ENCODE measurements at regions not wholly inside any gene's neighbourhood (a gene's known extent, or its start where the extent isn't known, plus 50 kb on each side); places are given as distances from the start of the nearest gene placed in this dataset.

- no peaks in the 10 kb centered on the region for H3K27me3 ChIP-seq (ENCODE audit: control insufficient read depth in 1 of 2, insufficient read depth in 2 of 2, low read length in 2 of 2)
- H3K4me1 ChIP-seq (ENCODE audit: insufficient read depth, low read length) = no peaks in the 10 kb centered on the region
- no peaks in the 10 kb centered on the region for H3K36me3 ChIP-seq (ENCODE audit: insufficient read depth, low read length)
- ATAC-seq (ENCODE audit: poor library complexity) (no peak), DNase-seq (no peak)
- no peak overlapping the region for H3K4me3 ChIP-seq (ENCODE audit: low read length)
- H3K4me1 Mint-ChIP-seq (ENCODE audit: low read depth) = no peaks in the 10 kb centered on the region
- intact Hi-C loops (cut with DNase I, micrococcal nuclease) = no loop called here
- CTCF ChIA-PET = no interaction called here
- H3K27ac ChIP-seq (ENCODE audit: low read depth in 1 of 2, low read length in 2 of 2) = no peak overlapping the region
- H3K4me3 Mint-ChIP-seq = no peak overlapping the region
- no peak for TF ChIP-seq CTCF (IDR thresholded peaks at IDR 0.05)
- no peaks in the 10 kb centered on the region for H3K9me3 Mint-ChIP-seq
- POLR2A ChIA-PET = no interaction called here
- no peak overlapping the region for H3K27ac Mint-ChIP-seq
- no peaks in the 10 kb centered on the region for H3K36me3 Mint-ChIP-seq (ENCODE audit: low read depth)
- H3K27me3 Mint-ChIP-seq = no peaks in the 10 kb centered on the region
- no peaks in the 10 kb centered on the region for H3K9me3 ChIP-seq (ENCODE audit: control insufficient read depth in 1 of 2, insufficient read depth in 1 of 2, low read length in 2 of 2)
These were observed 132.2 kb downstream of the PTGER3 start for GRCh38 chr1:70915258-70916033.

- no peaks in the 10 kb centered on the region for H3K9me3 ChIP-seq (ENCODE audit: control insufficient read depth in 1 of 2, insufficient read depth in 1 of 2, low read length in 2 of 2)
- no peak overlapping the region for H3K27ac ChIP-seq (ENCODE audit: low read depth in 1 of 2, low read length in 2 of 2)
- ChIA-PET POLR2A (no interaction called here), CTCF (no interaction called here)
- H3K36me3 ChIP-seq (ENCODE audit: insufficient read depth, low read length) = no peaks in the 10 kb centered on the region
- DNase-seq (no peak), ATAC-seq (ENCODE audit: poor library complexity) (no peak)
- intact Hi-C loops (cut with DNase I, micrococcal nuclease) = no loop called here
- no peak overlapping the region for H3K4me3 Mint-ChIP-seq
- no peak overlapping the region for H3K27ac Mint-ChIP-seq
- H3K4me1 ChIP-seq (ENCODE audit: insufficient read depth, low read length) = no peaks in the 10 kb centered on the region
- H3K4me3 ChIP-seq (ENCODE audit: low read length) = no peak overlapping the region
- no peaks in the 10 kb centered on the region for H3K4me1 Mint-ChIP-seq (ENCODE audit: low read depth)
- H3K9me3 Mint-ChIP-seq = no peaks in the 10 kb centered on the region
- TF ChIP-seq CTCF (IDR thresholded peaks at IDR 0.05) = no peak
- H3K36me3 Mint-ChIP-seq (ENCODE audit: low read depth) = no peaks in the 10 kb centered on the region
- H3K27me3 Mint-ChIP-seq = no peaks in the 10 kb centered on the region
- no peaks in the 10 kb centered on the region for H3K27me3 ChIP-seq (ENCODE audit: control insufficient read depth in 1 of 2, insufficient read depth in 2 of 2, low read length in 2 of 2)
These were observed 131.6 kb downstream of the PTGER3 start for GRCh38 chr1:70916034-70916427.

GRCh38 chr1:70919706-70920323 lies 127.8 kb downstream of the PTGER3 start:
- intact Hi-C loops (cut with DNase I, micrococcal nuclease) = no loop called here
- no peak overlapping the region for H3K4me3 ChIP-seq (ENCODE audit: low read length)
- POLR2A ChIA-PET = no interaction called here
- H3K27ac ChIP-seq (ENCODE audit: low read depth in 1 of 2, low read length in 2 of 2) = no peak overlapping the region
- no peaks in the 10 kb centered on the region for H3K36me3 ChIP-seq (ENCODE audit: insufficient read depth, low read length)
- no peak for ATAC-seq (ENCODE audit: poor library complexity)
- H3K4me1 ChIP-seq (ENCODE audit: insufficient read depth, low read length) = no peaks in the 10 kb centered on the region
- H3K4me3 Mint-ChIP-seq = no peak overlapping the region
- CTCF ChIA-PET = no interaction called here
- DNase-seq = no peak
- no peak for TF ChIP-seq CTCF (IDR thresholded peaks at IDR 0.05)
- H3K27me3 Mint-ChIP-seq = no peaks in the 10 kb centered on the region
- peaks cover 6% of the 10 kb centered on the region for H3K9me3 Mint-ChIP-seq
- H3K27me3 ChIP-seq (ENCODE audit: control insufficient read depth in 1 of 2, insufficient read depth in 2 of 2, low read length in 2 of 2) = no peaks in the 10 kb centered on the region
- H3K36me3 Mint-ChIP-seq (ENCODE audit: low read depth) = no peaks in the 10 kb centered on the region
- H3K27ac Mint-ChIP-seq = no peak overlapping the region
- H3K9me3 ChIP-seq (ENCODE audit: control insufficient read depth in 1 of 2, insufficient read depth in 1 of 2, low read length in 2 of 2) = peaks cover 0 to 8% of the 10 kb centered on the region in 2 experiments
- no peaks in the 10 kb centered on the region for H3K4me1 Mint-ChIP-seq (ENCODE audit: low read depth)

Data from CD4-positive, alpha-beta T cell (primary cell).